H9 (cell line): ENCODE measurements at regions not wholly inside any gene's neighbourhood (a gene's known extent, or its start where the extent isn't known, plus 50 kb on each side); places are given as distances from the start of the nearest gene placed in this dataset.

Experiments
- DNase-seq: peaks from one replicate; pipeline ENCODE4 v3.0.0-alpha.2; 2017
- H2AFZ ChIP-seq: one replicate; pipeline ENCODE4 v1.6.1; 2013; ENCODE audit warnings: mild to moderate bottlenecking, low read length, control low read depth, moderate library complexity
- H2AK5ac ChIP-seq: 2 replicates; pipeline ENCODE4 v1.6.1; 2013; ENCODE audit warnings: low read length, control low read depth, mixed read lengths; ENCODE audit not compliant: insufficient read length
- H2BK120ac ChIP-seq: one replicate; pipeline ENCODE4 v1.6.1; 2013; ENCODE audit warnings: low read depth, mild to moderate bottlenecking, low read length, control low read depth, inconsistent platforms; ENCODE audit not compliant: poor library complexity, severe bottlenecking
- H2BK12ac ChIP-seq: 2 replicates; pipeline ENCODE4 v1.6.1; 2013; ENCODE audit warnings: low read length, control low read depth, mixed read lengths, low read depth; ENCODE audit not compliant: insufficient read length
- H2BK15ac ChIP-seq: 2 replicates; pipeline ENCODE4 v1.6.1; 2013; ENCODE audit warnings: low read depth, low read length, control low read depth
- H2BK20ac ChIP-seq: one replicate; pipeline ENCODE4 v1.6.1; 2013; ENCODE audit warnings: low read depth, mild to moderate bottlenecking, low read length, control low read depth, inconsistent platforms; ENCODE audit not compliant: poor library complexity, severe bottlenecking
- H2BK5ac ChIP-seq: 2 replicates; pipeline ENCODE4 v1.6.1; 2013; ENCODE audit warnings: low read length, control low read depth, mixed read lengths; ENCODE audit not compliant: insufficient read length
- H3K14ac ChIP-seq: 2 replicates; pipeline ENCODE4 v1.6.1; 2013; ENCODE audit warnings: low read length, control low read depth; ENCODE audit not compliant: insufficient read depth
- H3K18ac ChIP-seq: 2 replicates; pipeline ENCODE4 v1.6.1; 2013; ENCODE audit warnings: low read depth, mild to moderate bottlenecking, mixed read lengths, low read length, control low read depth; ENCODE audit not compliant: insufficient read length
- H3K23ac ChIP-seq: 2 replicates; pipeline ENCODE4 v1.6.1; 2013; ENCODE audit warnings: low read length, control low read depth, mixed read lengths, low read depth; ENCODE audit not compliant: insufficient read length
- H3K23me2 ChIP-seq: 2 replicates; pipeline ENCODE4 v1.6.1; 2013; ENCODE audit warnings: low read depth, mild to moderate bottlenecking, mixed read lengths, low read length, control low read depth; ENCODE audit not compliant: insufficient read length, poor library complexity, severe bottlenecking
- H3K27ac ChIP-seq: 2 replicates; pipeline ENCODE4 v1.5.1; 2013; ENCODE audit warnings: low read length, control low read depth, mixed read lengths, low read depth; ENCODE audit not compliant: insufficient read length
- H3K27me3 ChIP-seq: 2 replicates; pipeline ENCODE4 v1.6.1; 2013; ENCODE audit warnings: low read length, control low read depth, inconsistent platforms; ENCODE audit not compliant: insufficient read depth
- H3K4ac ChIP-seq: 2 replicates; pipeline ENCODE4 v1.6.1; 2013; ENCODE audit warnings: low read depth, mild to moderate bottlenecking, control low read depth, inconsistent platforms, low read length, moderate library complexity
- H3K4me1 ChIP-seq: 2 replicates; pipeline ENCODE4 v1.6.1; 2013; ENCODE audit warnings: low read length, control low read depth, inconsistent platforms; ENCODE audit not compliant: insufficient read depth
- H3K4me2 ChIP-seq: 2 replicates; pipeline ENCODE4 v1.6.1; 2013; ENCODE audit warnings: low read length, control low read depth, mixed read lengths; ENCODE audit not compliant: insufficient read length, insufficient read depth
- H3K56ac ChIP-seq: 2 replicates; pipeline ENCODE4 v1.6.1; 2013; ENCODE audit warnings: low read depth, mild to moderate bottlenecking, mixed read lengths, low read length, control low read depth; ENCODE audit not compliant: insufficient read length
- H3K79me1 ChIP-seq: 2 replicates; pipeline ENCODE4 v1.6.1; 2013; ENCODE audit warnings: low read depth, mild to moderate bottlenecking, moderate library complexity, low read length, control low read depth, inconsistent platforms; ENCODE audit not compliant: insufficient read depth, poor library complexity, severe bottlenecking
- H3K79me2 ChIP-seq: 2 replicates; pipeline ENCODE4 v1.6.1; 2013; ENCODE audit warnings: low read length, control low read depth, inconsistent platforms; ENCODE audit not compliant: insufficient read depth
- H3K9ac ChIP-seq: 2 replicates; pipeline ENCODE4 v1.6.1; 2013; ENCODE audit warnings: low read length, control low read depth, mixed read lengths; ENCODE audit not compliant: insufficient read length; ENCODE audit errors: extremely low read depth
- H3K9me3 ChIP-seq: one replicate; pipeline ENCODE4 v1.6.1; 2013; ENCODE audit warnings: low read depth, low read length, inconsistent platforms; ENCODE audit not compliant: control insufficient read depth
- H3T11ph ChIP-seq: one replicate; pipeline ENCODE4 v1.6.1; 2013; ENCODE audit warnings: mild to moderate bottlenecking, low read length, control low read depth, inconsistent platforms
- H4K20me1 ChIP-seq: one replicate; pipeline ENCODE4 v1.6.1; 2013; ENCODE audit not compliant: control insufficient read depth, insufficient read length, insufficient read depth
- H4K5ac ChIP-seq: 2 replicates; pipeline ENCODE4 v1.6.1; 2013; ENCODE audit warnings: low read depth, mild to moderate bottlenecking, mixed read lengths, low read length, control low read depth; ENCODE audit not compliant: insufficient read length
- H4K8ac ChIP-seq: replicated peaks from 2 replicates; pipeline ENCODE4 v1.6.1; 2013; ENCODE audit warnings: low read length, control low read depth, mixed read lengths, low read depth; ENCODE audit not compliant: insufficient read length
- H4K91ac ChIP-seq: 2 replicates; pipeline ENCODE4 v1.6.1; 2013; ENCODE audit warnings: low read depth, mild to moderate bottlenecking, moderate library complexity, mixed read lengths, low read length, control low read depth; ENCODE audit not compliant: insufficient read length
- H3K27ac Mint-ChIP-seq, 3 experiments: 2 replicates in 2 of 3; 3 replicates in 1 of 3; pipeline ENCODE4 v1.8.0; 2020 to 2021; ENCODE audit warnings: mixed read lengths in 3 of 3, mild to moderate bottlenecking in 1 of 3, moderate library complexity in 1 of 3
- H3K27me3 Mint-ChIP-seq: 2 replicates; pipeline ENCODE4 v1.8.0; 2021; ENCODE audit warnings: low read depth, mild to moderate bottlenecking, moderate library complexity, mixed read lengths
- H3K36me3 Mint-ChIP-seq, 3 experiments: 2 replicates in 2 of 3; 3 replicates in 1 of 3; pipeline ENCODE4 v1.8.0; 2020 to 2021; ENCODE audit warnings: low read depth in 3 of 3, mixed read lengths in 3 of 3; ENCODE audit not compliant: insufficient read depth in 1 of 3
- H3K4me1 Mint-ChIP-seq, 2 experiments: 2 replicates each; pipeline ENCODE4 v1.8.0; 2020; ENCODE audit warnings: mixed read lengths in 2 of 2
- H3K4me3 Mint-ChIP-seq, 2 experiments: 2 replicates in 1 of 2; 3 replicates in 1 of 2; pipeline ENCODE4 v1.8.0; 2020 to 2021; ENCODE audit warnings: mild to moderate bottlenecking in 2 of 2, mixed read lengths in 2 of 2, moderate library complexity in 1 of 2
- H3K9me3 Mint-ChIP-seq, 2 experiments: 2 replicates in 1 of 2; 3 replicates in 1 of 2; pipeline ENCODE4 v1.8.0; 2020; ENCODE audit warnings: mild to moderate bottlenecking in 2 of 2, mixed read lengths in 2 of 2, moderate library complexity in 1 of 2
- CTCF ChIP-seq: fragments of 200-600 bp; sonication (generic); conservative IDR thresholded peaks from 3 replicates; pipeline ENCODE4 v1.8.0; 2021; ENCODE audit warnings: antibody characterized with exemption, mild to moderate bottlenecking
- WGBS: extraction: QIAGEN DNeasy Blood & Tissue Kit; methylation state at CpG from one replicate; pipeline ENCODE4 v1.1.7; 2013; ENCODE audit warnings: missing lambda C conversion rate, low lambda C conversion rate, mixed read lengths; ENCODE audit not compliant: insufficient read length; ENCODE audit errors: extremely low coverage; 5-methylcytosine and 5-hydroxymethylcytosine counted together

DNA sequence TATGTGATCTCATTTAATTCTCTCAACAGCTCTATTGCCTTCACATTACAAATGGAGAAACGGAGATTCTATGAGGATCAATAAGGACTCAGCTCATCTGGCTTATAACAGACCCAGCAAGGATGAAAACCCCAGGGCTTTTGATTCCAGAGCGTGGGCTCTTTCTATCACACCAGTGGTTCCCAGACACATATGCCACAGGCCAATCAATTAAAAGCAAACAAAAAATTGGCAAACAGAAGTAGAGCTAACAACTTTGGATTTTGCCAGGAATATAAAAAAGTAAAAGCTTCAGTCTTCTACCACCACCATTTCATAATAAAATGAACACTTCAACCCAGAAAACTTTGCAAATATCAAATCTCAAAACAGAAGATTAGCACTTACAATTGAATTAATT, 71.1 kb upstream of the FAT3 start:
- Histone ChIP-seq H2AK5ac (no peak overlapping the region), H2BK5ac (no peak overlapping the region), H3K23ac (no peak overlapping the region), H3K4me1 (peaks cover 3% of the 10 kb centered on the region; the same call in 1 of the 2 replicates), H3K27ac (no peak overlapping the region), H3K4ac (no peak overlapping the region), H4K20me1 (no peaks in the 10 kb centered on the region), H2BK20ac (no peak overlapping the region), H3K56ac (no peak overlapping the region), H3K79me2 (no peaks in the 10 kb centered on the region), H3K79me1 (no peaks in the 10 kb centered on the region), H3K18ac (no peak overlapping the region), H2BK15ac (no peak overlapping the region), H4K5ac (no peak overlapping the region), H3T11ph (no peak overlapping the region), H3K27me3 (no peaks in the 10 kb centered on the region; the same call in 1 of the 2 replicates), H3K14ac (no peak overlapping the region), H3K23me2 (no peaks in the 10 kb centered on the region), H2AFZ (no peak overlapping the region), H2BK12ac (no peak overlapping the region), H3K9ac (no peak overlapping the region), H2BK120ac (no peak overlapping the region), H4K91ac (no peak overlapping the region), H3K9me3 (no peaks in the 10 kb centered on the region), H4K8ac (no peak overlapping the region), H3K4me2 (no peak overlapping the region)
- Mint-ChIP-seq H3K27ac (no peak overlapping the region; a peak in 1 of 7 replicates), H3K9me3 (peaks cover 16 to 17% of the 10 kb centered on the region in 2 experiments), H3K4me3 (no peak overlapping the region), H3K36me3 (peaks cover 9 to 20% (median 12%) of the 10 kb centered on the region in 3 experiments), H3K4me1 (peaks cover 14% of the 10 kb centered on the region in 2 experiments), H3K27me3 (no peaks in the 10 kb centered on the region)
- no peak for TF ChIP-seq CTCF
- WGBS: no CpG with 5 or more reads among the region's 2 CpGs
- no peak for DNase-seq
